ENCODE measurements at regions not wholly inside any gene's neighbourhood (a gene's known extent, or its start where the extent isn't known, plus 50 kb on each side); places are given as distances from the start of the nearest gene placed in this dataset.

Small RNA genes lying in the stretch of these regions (small RNA-seq; reads per million reads assigned to genes)
- gene RF01848: 0 reads per million in 2 donors

Measured in Peyer's patch (tissue), 2 donors.